Right renal pelvis (tissue), 4 donors: ENCODE measurements at regions not wholly inside any gene's neighbourhood (a gene's known extent, or its start where the extent isn't known, plus 50 kb on each side); places are given as distances from the start of the nearest gene placed in this dataset.

Experiments used
- DNase-seq, 4 donors: peaks; one replicate each; pipeline ENCODE4 v3.0.0-alpha.2; 2013; ENCODE audit warnings: low read depth in 4 of 4, low spot score in 3 of 4, missing footprints in 1 of 4

- DNase-seq = no peak
Observed at GRCh38 chr1:29880556-29880955, 644.2 kb downstream of the PTPRU start.

DNA sequence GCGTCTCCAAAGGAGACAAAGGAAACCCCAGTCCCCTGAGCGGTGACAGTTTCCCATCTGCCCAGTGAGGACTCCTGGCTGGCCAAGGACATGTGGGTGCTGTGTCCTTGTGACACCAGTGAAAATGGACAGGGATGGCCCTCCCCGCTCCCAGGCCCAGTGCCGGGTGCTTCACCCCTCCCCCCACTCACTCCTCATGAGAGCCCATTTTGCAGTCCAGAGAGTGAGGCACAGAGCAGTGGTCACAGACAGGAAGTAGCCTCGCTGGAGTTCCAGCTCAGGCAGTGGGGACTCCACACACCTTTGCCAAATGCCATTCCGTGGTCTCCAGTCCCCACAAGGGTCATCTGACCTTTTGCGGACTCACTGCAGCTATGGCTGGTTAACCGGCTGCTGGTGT, 642.9 kb downstream of the PTPRU start:
- no peak for DNase-seq

- no peak for DNase-seq
Observed at GRCh38 chr1:29878501-29878900, 642.2 kb downstream of the PTPRU start.

DNA sequence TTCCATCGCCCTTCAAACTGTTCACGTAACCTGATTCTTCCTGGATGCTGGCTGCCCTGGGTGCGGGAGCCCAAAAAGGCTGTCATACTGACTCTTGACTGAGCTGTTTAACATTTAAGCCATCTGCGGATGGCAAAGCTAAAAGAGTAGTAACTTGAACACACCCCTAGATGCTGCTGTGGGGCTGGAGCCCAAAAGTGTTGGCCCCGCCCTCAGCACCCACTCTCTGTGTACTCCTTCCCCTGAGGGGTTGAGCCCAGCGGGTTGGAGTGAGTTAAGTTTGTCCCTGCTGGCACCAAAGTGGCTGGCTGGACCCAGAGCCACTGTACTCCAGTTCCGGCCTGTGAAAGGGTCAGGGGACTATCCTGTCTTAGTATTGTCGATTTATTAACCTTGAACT, 640.6 kb downstream of the PTPRU start:
- DNase-seq = no peak

DNA sequence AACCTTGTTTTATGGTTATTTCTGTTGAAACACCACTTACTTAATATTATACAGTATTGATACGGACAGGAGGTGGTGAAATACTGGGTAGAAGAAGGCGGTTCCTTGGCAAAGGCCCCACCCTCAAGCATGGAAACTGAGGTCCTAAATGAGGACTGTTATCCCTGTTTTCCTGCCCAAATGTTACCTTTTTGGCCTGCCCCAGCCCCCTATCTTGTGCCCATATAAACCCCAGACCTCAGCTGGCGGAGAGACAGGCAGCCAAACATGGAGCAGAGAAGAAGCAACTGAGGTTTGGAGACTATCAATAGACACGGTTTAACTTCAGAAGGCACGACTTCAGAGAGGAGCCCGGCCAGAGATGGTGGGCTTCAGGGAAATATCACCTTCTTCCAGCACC, 640.1 kb downstream of the PTPRU start:
- DNase-seq = no peak

- no peak for DNase-seq
Observed at GRCh38 chr1:29875557-29876028, 639.3 kb downstream of the PTPRU start.

GRCh38 chr1:29870621-29871020, 634.3 kb downstream of the PTPRU start:
- no peak for DNase-seq

- DNase-seq = no peak
Observed at GRCh38 chr1:29869802-29870201, 633.5 kb downstream of the PTPRU start.

- DNase-seq = no peak
Observed at GRCh38 chr1:29868944-29869343, 632.6 kb downstream of the PTPRU start.

GRCh38 chr1:29868096-29868495, 631.8 kb downstream of the PTPRU start:
- DNase-seq = no peak

GRCh38 chr1:29865051-29865450, 628.7 kb downstream of the PTPRU start:
- no peak for DNase-seq

DNA sequence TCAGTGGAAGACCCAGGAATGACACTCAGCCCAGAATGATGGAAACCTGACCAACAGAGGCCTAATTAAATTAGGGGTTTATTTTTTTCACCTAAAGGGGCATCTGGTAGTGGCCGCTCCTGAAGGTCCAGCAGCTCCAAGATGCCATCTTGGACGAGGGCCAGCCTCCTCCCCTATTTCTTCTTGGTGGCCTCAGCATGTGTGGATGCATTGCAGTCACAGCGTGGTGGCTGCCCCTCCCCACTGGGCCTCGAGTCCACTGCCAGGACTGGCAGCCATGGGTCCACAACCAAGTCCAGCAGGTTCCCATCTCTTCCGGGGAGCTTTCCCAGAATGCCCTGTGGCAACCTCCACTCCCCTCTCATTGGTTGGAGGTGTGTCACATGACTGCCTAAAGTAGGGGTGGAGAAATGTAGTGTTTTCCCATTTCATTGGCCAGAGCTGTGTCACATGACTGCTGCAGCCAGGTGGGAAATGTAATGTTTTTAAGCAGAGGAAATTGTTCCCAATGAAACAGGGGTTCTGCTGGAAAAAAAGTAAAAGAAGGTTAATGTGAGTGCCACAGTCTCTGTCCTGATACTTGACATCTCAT, 628.2 kb downstream of the PTPRU start:
- DNase-seq = no peak

- DNase-seq = no peak
Observed at GRCh38 chr1:29861922-29862321, 625.6 kb downstream of the PTPRU start.

GRCh38 chr1:29861446-29861845, 625.1 kb downstream of the PTPRU start:
- no peak for DNase-seq

GRCh38 chr1:29860681-29861080, 624.4 kb downstream of the PTPRU start:
- no peak for DNase-seq

DNA sequence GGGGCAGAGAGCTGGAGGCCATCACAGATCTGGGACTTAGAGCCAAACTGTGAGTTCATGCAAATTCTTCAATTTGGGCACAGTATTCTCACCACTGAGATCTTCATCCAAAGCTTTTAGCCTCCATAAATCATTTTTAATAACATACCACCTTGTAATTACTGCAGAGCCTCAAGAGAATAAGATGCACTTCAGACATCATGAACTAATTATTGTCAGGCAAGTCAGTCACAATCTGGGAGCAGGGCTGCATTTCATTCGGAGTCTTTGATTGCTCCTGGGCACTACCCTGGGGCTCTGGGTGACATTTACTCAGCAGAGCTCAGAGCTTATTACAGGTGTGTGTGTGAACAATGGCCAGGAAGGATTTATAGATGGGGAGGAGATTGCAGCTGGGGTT, 623.7 kb downstream of the PTPRU start:
- DNase-seq = no peak

- DNase-seq = no peak
Observed at GRCh38 chr1:29859126-29859525, 622.8 kb downstream of the PTPRU start.

GRCh38 chr1:29858646-29859045, 622.3 kb downstream of the PTPRU start:
- no peak for DNase-seq

- DNase-seq = no peak
Observed at GRCh38 chr1:29856340-29857114, 620.2 kb downstream of the PTPRU start.

GRCh38 chr1:29855561-29856160, 619.3 kb downstream of the PTPRU start:
- no peak for DNase-seq

- no peak for DNase-seq
Observed at GRCh38 chr1:29854700-29855276, 618.5 kb downstream of the PTPRU start.
